ENCODE measurements at regions not wholly inside any gene's neighbourhood (a gene's known extent, or its start where the extent isn't known, plus 50 kb on each side); places are given as distances from the start of the nearest gene placed in this dataset.

- TF ChIP-seq PCBP2 (IDR thresholded peaks at IDR 0.05; ENCODE audit: low read depth, low read length, poor library complexity, severe bottlenecking) (no peak), C11orf30 (IDR thresholded peaks at IDR 0.05; ENCODE audit: low read depth) (peak; percentile 48; the same call in 1 of the 2 replicates), SFPQ (IDR thresholded peaks at IDR 0.05; ENCODE audit: low read depth, low read length) (no peak), NFE2L1 (tag; IDR thresholded peaks at IDR 0.05; ENCODE audit: borderline replicate concordance, low read depth) (peak; percentile 78), TAF7 (tag; IDR thresholded peaks at IDR 0.05) (peak; percentile 87), ZNF644 (tag; IDR thresholded peaks at IDR 0.05; ENCODE audit: low read depth) (peak; percentile 89; the same call in 1 of the 2 replicates), ZNF639 (CRISPR knock-in tag; conservative IDR thresholded peaks at IDR 0.05 in 1 of 2, IDR thresholded peaks at IDR 0.05 in 1 of 2) (peak in 1 of 2 experiments; percentile 88; a peak in 2 of 4 replicates), CREB3 (tag; conservative IDR thresholded peaks at IDR 0.05; ENCODE audit: low read depth) (peak; percentile 49; the same call in 1 of the 2 replicates)
These were observed 1098.6 kb downstream of the TAF11L14 start (continued) for GRCh38 chr5:18732556-18733479.
